ENCODE measurements at regions not wholly inside any gene's neighbourhood (a gene's known extent, or its start where the extent isn't known, plus 50 kb on each side); places are given as distances from the start of the nearest gene placed in this dataset.

GRCh38 chr1:87226341-87226760 is 102.3 kb upstream of the LMO4 start:
- DNase-seq = peak; percentile 71

GRCh38 chr1:87227651-87228050 is 101.0 kb upstream of the LMO4 start:
- DNase-seq = no peak

- DNase-seq = no peak
These were observed 98.2 kb upstream of the LMO4 start for GRCh38 chr1:87230501-87230900.

GRCh38 chr1:87231703-87232367 is 96.8 kb upstream of the LMO4 start:
- no peak for DNase-seq

GRCh38 chr1:87236585-87236984 is 92.1 kb upstream of the LMO4 start:
- DNase-seq = no peak

- DNase-seq = no peak
These were observed 88.6 kb upstream of the LMO4 start for GRCh38 chr1:87239997-87240605.

GRCh38 chr1:87240661-87241285 is 87.9 kb upstream of the LMO4 start:
- no peak for DNase-seq

GRCh38 chr1:87242445-87243185 is 86.1 kb upstream of the LMO4 start:
- no peak for DNase-seq

- no peak for DNase-seq
These were observed 85.1 kb upstream of the LMO4 start for GRCh38 chr1:87243573-87243972.

- DNase-seq = no peak
These were observed 82.2 kb upstream of the LMO4 start for GRCh38 chr1:87246436-87246835.

- no peak for DNase-seq
These were observed 78.9 kb upstream of the LMO4 start for GRCh38 chr1:87249803-87250202.

GRCh38 chr1:87250336-87250735 is 78.3 kb upstream of the LMO4 start:
- no peak for DNase-seq

GRCh38 chr1:87252406-87252805 is 76.3 kb upstream of the LMO4 start:
- DNase-seq = no peak

- DNase-seq = no peak
These were observed 66.0 kb upstream of the LMO4 start for GRCh38 chr1:87262688-87263087.

- no peak for DNase-seq
These were observed 65.4 kb upstream of the LMO4 start for GRCh38 chr1:87263281-87263680.

- DNase-seq = no peak
These were observed 64.9 kb upstream of the LMO4 start for GRCh38 chr1:87263785-87264184.

- no peak for DNase-seq
These were observed 63.7 kb upstream of the LMO4 start for GRCh38 chr1:87264976-87265375.

GRCh38 chr1:87265786-87266185 is 62.9 kb upstream of the LMO4 start:
- DNase-seq = no peak

GRCh38 chr1:87268111-87268510 is 60.6 kb upstream of the LMO4 start:
- DNase-seq = no peak

- no peak for DNase-seq
These were observed 58.8 kb upstream of the LMO4 start for GRCh38 chr1:87269921-87270320.

GRCh38 chr1:87273291-87273690 is 55.4 kb upstream of the LMO4 start:
- DNase-seq = no peak

GRCh38 chr1:87274851-87275250 is 53.8 kb upstream of the LMO4 start:
- no peak for DNase-seq

- peak; percentile 33 for DNase-seq
These were observed 49.7 kb upstream of the LMO4 start for GRCh38 chr1:87278825-87279535.

All from left hindlimb (tissue), 1 donor.